ENCODE measurements at regions not wholly inside any gene's neighbourhood (a gene's known extent, or its start where the extent isn't known, plus 50 kb on each side); places are given as distances from the start of the nearest gene placed in this dataset.

DNA sequence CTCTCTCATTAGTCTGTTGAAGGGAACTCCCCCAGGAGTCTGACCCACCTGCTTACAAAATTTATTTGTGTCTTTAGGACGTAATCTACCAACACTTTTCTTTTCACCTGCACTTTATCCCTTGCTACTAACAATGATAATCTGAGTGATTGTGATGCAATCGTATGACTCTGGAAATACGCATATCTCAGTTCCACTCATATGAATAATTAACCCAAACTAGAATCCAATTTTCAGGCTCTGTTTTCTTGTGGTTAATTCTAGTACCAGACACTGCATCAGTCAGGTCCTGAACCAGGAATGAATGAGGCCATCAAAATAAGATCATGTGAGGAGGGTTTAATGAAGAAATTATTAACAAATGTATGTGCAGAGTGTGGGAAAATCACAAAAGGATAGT lies 158.4 kb upstream of the SRD5A2 start:
- TF ChIP-seq, protein P1, sequence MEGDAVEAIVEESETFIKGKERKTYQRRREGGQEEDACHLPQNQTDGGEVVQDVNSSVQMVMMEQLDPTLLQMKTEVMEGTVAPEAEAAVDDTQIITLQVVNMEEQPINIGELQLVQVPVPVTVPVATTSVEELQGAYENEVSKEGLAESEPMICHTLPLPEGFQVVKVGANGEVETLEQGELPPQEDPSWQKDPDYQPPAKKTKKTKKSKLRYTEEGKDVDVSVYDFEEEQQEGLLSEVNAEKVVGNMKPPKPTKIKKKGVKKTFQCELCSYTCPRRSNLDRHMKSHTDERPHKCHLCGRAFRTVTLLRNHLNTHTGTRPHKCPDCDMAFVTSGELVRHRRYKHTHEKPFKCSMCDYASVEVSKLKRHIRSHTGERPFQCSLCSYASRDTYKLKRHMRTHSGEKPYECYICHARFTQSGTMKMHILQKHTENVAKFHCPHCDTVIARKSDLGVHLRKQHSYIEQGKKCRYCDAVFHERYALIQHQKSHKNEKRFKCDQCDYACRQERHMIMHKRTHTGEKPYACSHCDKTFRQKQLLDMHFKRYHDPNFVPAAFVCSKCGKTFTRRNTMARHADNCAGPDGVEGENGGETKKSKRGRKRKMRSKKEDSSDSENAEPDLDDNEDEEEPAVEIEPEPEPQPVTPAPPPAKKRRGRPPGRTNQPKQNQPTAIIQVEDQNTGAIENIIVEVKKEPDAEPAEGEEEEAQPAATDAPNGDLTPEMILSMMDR (IDR thresholded peaks at IDR 0.05; ENCODE audit: unreplicated experiment in 3 of 3): no peak
- H3K27me3 Mint-ChIP-seq (ENCODE audit: low read depth): no peaks in the 10 kb centered on the region
- H3K4me3 Mint-ChIP-seq: no peak overlapping the region
- H3K27ac Mint-ChIP-seq: no peak overlapping the region
- H3K36me3 Mint-ChIP-seq (ENCODE audit: low read depth): no peaks in the 10 kb centered on the region
- no peaks in the 10 kb centered on the region for H3K4me1 Mint-ChIP-seq
- H3K9me3 Mint-ChIP-seq: peaks cover 3% of the 10 kb centered on the region

DNA sequence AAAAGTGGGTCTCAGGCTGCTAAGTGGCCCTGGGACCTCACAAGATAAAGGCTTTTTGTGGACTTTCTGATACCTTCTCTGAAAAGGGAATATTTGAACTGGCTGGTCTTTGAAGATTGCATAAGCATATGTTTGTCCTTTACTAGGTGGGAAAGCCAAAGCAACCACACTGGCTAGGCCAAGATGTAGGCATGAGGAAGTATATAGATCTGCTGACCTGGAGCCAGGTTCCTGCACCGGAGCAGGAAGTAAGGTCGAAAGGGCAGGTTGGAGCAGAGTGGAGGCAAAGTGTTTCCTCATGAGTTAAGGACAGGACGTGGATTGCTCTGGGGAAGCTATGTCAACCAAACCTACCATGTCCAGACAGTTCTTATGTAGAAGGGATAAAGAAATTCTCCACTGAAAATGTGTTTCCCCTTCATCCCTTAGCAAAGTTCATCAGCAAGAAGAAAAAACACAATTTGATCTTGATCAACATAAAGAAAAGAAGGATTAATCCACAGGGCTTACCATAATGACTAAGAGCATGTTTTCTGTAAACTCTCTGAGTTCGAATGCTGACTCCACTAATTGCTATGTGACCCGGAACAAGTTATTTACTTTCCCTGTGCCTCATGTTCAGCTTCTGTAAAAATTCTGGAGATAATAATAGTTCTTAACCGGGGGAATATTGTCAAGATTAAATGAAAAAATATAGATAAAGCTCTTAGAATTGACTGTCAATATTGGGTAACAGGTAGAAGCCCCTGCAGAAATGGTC lies 156.1 kb upstream of the SRD5A2 start:
- H3K4me1 Mint-ChIP-seq: no peaks in the 10 kb centered on the region
- TF ChIP-seq, protein P1 (IDR thresholded peaks at IDR 0.05; ENCODE audit: unreplicated experiment in 3 of 3): no peak
- H3K27me3 Mint-ChIP-seq (ENCODE audit: low read depth): no peaks in the 10 kb centered on the region
- H3K36me3 Mint-ChIP-seq (ENCODE audit: low read depth): no peaks in the 10 kb centered on the region
- H3K9me3 Mint-ChIP-seq: peaks cover 3% of the 10 kb centered on the region
- no peak overlapping the region for H3K27ac Mint-ChIP-seq
- no peak overlapping the region for H3K4me3 Mint-ChIP-seq

DNA sequence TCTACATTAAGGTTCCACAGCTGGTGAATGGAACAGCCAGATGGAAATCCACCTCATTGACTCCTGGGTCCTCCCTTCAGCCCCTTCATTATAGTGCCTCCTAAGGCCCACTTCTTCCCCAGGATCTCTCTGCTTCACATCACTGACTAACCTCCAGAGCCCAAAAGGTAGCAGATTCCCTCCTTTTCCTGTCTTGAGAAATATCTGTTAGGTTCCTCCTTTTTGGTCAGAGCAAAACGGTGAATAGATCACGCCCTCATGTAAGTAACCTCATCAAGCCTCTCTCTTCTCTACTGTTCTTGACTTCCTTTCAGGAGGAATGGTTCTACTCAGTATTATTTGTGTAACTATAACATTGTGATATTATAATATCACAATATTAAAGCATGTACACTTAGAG lies 155.0 kb upstream of the SRD5A2 start:
- Mint-ChIP-seq H3K27ac (no peak overlapping the region), H3K9me3 (peaks cover 6% of the 10 kb centered on the region), H3K4me1 (no peaks in the 10 kb centered on the region), H3K36me3 (ENCODE audit: low read depth) (no peaks in the 10 kb centered on the region), H3K27me3 (ENCODE audit: low read depth) (no peaks in the 10 kb centered on the region), H3K4me3 (no peak overlapping the region)
- TF ChIP-seq, protein P1 (IDR thresholded peaks at IDR 0.05; ENCODE audit: unreplicated experiment in 3 of 3): no peak

DNA sequence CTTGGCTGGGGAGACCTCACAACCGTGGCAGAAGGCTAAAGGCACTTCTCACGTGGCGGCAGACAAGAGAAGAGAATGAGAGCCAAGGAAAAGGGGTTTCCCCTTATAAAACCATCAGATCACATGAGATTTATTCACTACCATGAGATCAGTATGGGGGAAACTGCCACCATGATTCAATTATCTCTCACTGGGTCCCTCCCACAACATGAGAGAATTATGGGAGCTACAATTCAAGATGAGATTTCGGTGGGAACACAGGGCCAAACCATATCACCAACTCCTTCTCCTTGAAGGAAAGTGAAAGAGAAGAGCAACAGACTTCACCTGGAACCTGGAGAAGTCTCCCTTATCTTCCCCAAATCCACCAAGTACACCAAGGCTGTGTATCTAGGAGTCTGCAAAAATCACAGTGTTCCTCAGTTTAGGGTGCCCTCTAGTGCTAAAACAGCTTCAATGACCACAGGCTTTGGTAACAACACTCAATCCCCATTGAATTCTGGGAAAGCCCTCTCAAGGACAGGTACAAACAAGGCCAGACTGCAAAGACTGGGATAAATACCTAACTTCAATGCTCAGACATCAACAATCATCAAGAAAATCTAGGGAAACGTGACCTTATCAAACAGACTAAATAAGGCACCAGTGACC lies 148.8 kb upstream of the SRD5A2 start:
- no peaks in the 10 kb centered on the region for H3K36me3 Mint-ChIP-seq (ENCODE audit: low read depth)
- H3K9me3 Mint-ChIP-seq: peaks cover 12% of the 10 kb centered on the region
- peaks cover 2% of the 10 kb centered on the region for H3K27me3 Mint-ChIP-seq (ENCODE audit: low read depth)
- H3K4me1 Mint-ChIP-seq: no peaks in the 10 kb centered on the region
- no peak overlapping the region for H3K4me3 Mint-ChIP-seq
- no peak overlapping the region for H3K27ac Mint-ChIP-seq
- TF ChIP-seq, protein P1 (IDR thresholded peaks at IDR 0.05; ENCODE audit: unreplicated experiment in 3 of 3): no peak

DNA sequence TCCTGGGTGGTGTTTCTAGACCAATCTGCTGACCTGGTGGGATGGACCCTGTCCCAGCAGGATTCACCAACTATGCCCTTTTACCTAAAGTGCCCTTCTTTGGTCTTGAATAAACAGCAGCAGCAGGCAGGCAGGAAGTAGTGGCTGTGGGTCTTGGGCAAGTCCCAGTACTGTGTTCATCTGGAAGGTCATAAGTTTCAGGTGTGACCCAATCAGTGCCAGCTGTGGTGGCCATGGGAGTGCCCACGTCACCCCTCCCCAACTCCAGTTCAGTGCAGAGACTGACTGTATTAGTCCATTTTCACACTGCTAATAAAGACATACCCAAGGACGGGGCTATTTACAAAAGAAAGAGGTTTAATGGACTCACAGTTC lies 148.3 kb upstream of the SRD5A2 start:
- TF ChIP-seq, protein P1 (IDR thresholded peaks at IDR 0.05; ENCODE audit: unreplicated experiment in 3 of 3): no peak
- Mint-ChIP-seq H3K27me3 (ENCODE audit: low read depth) (peaks cover 3% of the 10 kb centered on the region), H3K27ac (no peak overlapping the region), H3K36me3 (ENCODE audit: low read depth) (no peaks in the 10 kb centered on the region), H3K9me3 (peaks cover 14% of the 10 kb centered on the region), H3K4me1 (no peaks in the 10 kb centered on the region), H3K4me3 (no peak overlapping the region)
